ENCODE measurements at regions not wholly inside any gene's neighbourhood (a gene's known extent, or its start where the extent isn't known, plus 50 kb on each side); places are given as distances from the start of the nearest gene placed in this dataset.
"Not testable (repeated sequence)": the region's sequence is repeated elsewhere in the genome, so short reads cannot be mapped to it uniquely, and the experiment has no call there.

DNA sequence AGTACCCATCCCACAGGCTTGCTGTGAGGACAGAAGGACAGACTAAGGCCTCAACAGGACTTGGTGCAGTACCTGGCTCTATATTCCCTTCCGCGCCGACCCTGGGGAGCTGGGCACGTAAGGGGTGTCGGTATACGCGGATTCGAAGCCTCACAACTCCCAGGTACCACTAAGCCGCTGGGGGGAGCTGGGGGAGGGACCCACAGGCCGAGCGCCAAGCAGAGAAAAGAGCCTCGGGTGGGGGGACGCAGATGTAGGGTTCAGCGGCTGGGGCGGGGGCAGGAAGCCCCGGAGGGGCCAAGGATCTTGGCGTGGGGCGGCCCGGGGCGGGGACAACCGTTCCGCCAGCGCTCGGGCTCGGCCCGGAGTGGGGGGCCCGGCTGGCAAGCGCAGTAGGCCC lies 126.4 kb upstream of the ZNF746 start:
- under 1% methylated on average over 28 of the region's 28 CpGs for WGBS
- DNase-seq (ENCODE audit: low spot score), result peak; percentile 54
- Histone ChIP-seq H3K9me3 (ENCODE audit: control insufficient read depth in 4 of 4, low read length in 3 of 4) (no peaks in the 10 kb centered on the region), H3K27ac (ENCODE audit: low read depth in 1 of 2, low read length in 2 of 2) (peak overlapping the region; percentile 69 to 77), H3K27me3 (ENCODE audit: control insufficient read depth in 4 of 4, insufficient read depth in 4 of 4, low read length in 3 of 4) (no peaks in the 10 kb centered on the region), H3K9ac (ENCODE audit: low read depth in 1 of 2, low read length in 2 of 2) (peak overlapping the region; percentile 76 to 90), H3K4me3 (ENCODE audit: low read depth in 1 of 3, low read length in 3 of 3) (peak overlapping the region; percentile 91 to 95 (median 92)), H3K36me3 (ENCODE audit: control insufficient read depth in 4 of 4, insufficient read depth in 3 of 4, low read depth in 1 of 4, low read length in 3 of 4) (peaks cover 4 to 21% (median 20%) of the 10 kb centered on the region in 4 donors), H3K4me1 (ENCODE audit: control insufficient read depth in 4 of 4, insufficient read depth in 4 of 4, low read length in 3 of 4) (peaks cover 0 to 25% (median 16%) of the 10 kb centered on the region in 4 donors)
- TF ChIP-seq GABPA (IDR thresholded peaks at IDR 0.05 in 1 of 2, conservative IDR thresholded peaks at IDR 0.05 in 1 of 2) (no peak), REST (IDR thresholded peaks at IDR 0.05) (no peak), FOXA2 (IDR thresholded peaks at IDR 0.05) (no peak), YY1 (IDR thresholded peaks at IDR 0.05) (no peak)
- TF ChIP-seq, protein P1, sequence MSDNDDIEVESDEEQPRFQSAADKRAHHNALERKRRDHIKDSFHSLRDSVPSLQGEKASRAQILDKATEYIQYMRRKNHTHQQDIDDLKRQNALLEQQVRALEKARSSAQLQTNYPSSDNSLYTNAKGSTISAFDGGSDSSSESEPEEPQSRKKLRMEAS (IDR thresholded peaks at IDR 0.05), result no peak

- Histone ChIP-seq H3K4me1 (ENCODE audit: control insufficient read depth in 4 of 4, insufficient read depth in 4 of 4, low read length in 3 of 4) (peaks cover 0 to 25% (median 16%) of the 10 kb centered on the region in 4 donors), H3K27ac (ENCODE audit: low read depth in 1 of 2, low read length in 2 of 2) (peak overlapping the region; percentile 69 to 77), H3K9ac (ENCODE audit: low read depth in 1 of 2, low read length in 2 of 2) (peak overlapping the region; percentile 76 to 90), H3K36me3 (ENCODE audit: control insufficient read depth in 4 of 4, insufficient read depth in 3 of 4, low read depth in 1 of 4, low read length in 3 of 4) (peaks cover 4 to 26% (median 23%) of the 10 kb centered on the region in 4 donors), H3K4me3 (ENCODE audit: low read depth in 1 of 3, low read length in 3 of 3) (peak overlapping the region; percentile 91 to 95 (median 92))
- H3K27me3 ChIP-seq (ENCODE audit: control insufficient read depth in 4 of 4, insufficient read depth in 4 of 4, low read length in 3 of 4); H3K9me3 ChIP-seq (ENCODE audit: control insufficient read depth in 4 of 4, low read length in 3 of 4): not testable (repeated sequence)
- DNase-seq (ENCODE audit: low spot score), result peak; percentile 48
- 27% methylated on average over 18 of the region's 19 CpGs for WGBS
These were observed 125.8 kb upstream of the ZNF746 start for GRCh38 chr7:149623262-149623997.

- H3K9me3 ChIP-seq (ENCODE audit: control insufficient read depth in 4 of 4, low read length in 3 of 4), result no peaks in the 10 kb centered on the region
- H3K27me3 ChIP-seq (ENCODE audit: control insufficient read depth in 4 of 4, insufficient read depth in 4 of 4, low read length in 3 of 4), result no peaks in the 10 kb centered on the region
- H3K4me1 ChIP-seq (ENCODE audit: control insufficient read depth in 4 of 4, insufficient read depth in 4 of 4, low read length in 3 of 4), result peaks cover 0 to 25% (median 16%) of the 10 kb centered on the region in 4 donors
- 87% methylated on average over 10 of the region's 10 CpGs for WGBS
- no peak overlapping the region for H3K4me3 ChIP-seq (ENCODE audit: low read depth in 1 of 3, low read length in 3 of 3)
- H3K9ac ChIP-seq (ENCODE audit: low read depth in 1 of 2, low read length in 2 of 2), result no peak overlapping the region
- DNase-seq (ENCODE audit: low spot score), result no peak
- no peak overlapping the region for H3K27ac ChIP-seq (ENCODE audit: low read depth in 1 of 2, low read length in 2 of 2)
- no peak for TF ChIP-seq REST (IDR thresholded peaks at IDR 0.05)
- no peak for TF ChIP-seq ATF3 (IDR thresholded peaks at IDR 0.05)
- TF ChIP-seq RXRA (IDR thresholded peaks at IDR 0.05), result no peak
- no peak for TF ChIP-seq SP1 (IDR thresholded peaks at IDR 0.05)
- TF ChIP-seq, protein P1 (IDR thresholded peaks at IDR 0.05), result no peak
- no peak for TF ChIP-seq FOXA2 (IDR thresholded peaks at IDR 0.05)
- TF ChIP-seq, protein P2, sequence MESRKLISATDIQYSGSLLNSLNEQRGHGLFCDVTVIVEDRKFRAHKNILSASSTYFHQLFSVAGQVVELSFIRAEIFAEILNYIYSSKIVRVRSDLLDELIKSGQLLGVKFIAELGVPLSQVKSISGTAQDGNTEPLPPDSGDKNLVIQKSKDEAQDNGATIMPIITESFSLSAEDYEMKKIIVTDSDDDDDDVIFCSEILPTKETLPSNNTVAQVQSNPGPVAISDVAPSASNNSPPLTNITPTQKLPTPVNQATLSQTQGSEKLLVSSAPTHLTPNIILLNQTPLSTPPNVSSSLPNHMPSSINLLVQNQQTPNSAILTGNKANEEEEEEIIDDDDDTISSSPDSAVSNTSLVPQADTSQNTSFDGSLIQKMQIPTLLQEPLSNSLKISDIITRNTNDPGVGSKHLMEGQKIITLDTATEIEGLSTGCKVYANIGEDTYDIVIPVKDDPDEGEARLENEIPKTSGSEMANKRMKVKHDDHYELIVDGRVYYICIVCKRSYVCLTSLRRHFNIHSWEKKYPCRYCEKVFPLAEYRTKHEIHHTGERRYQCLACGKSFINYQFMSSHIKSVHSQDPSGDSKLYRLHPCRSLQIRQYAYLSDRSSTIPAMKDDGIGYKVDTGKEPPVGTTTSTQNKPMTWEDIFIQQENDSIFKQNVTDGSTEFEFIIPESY (IDR thresholded peaks at IDR 0.05), result no peak
- H3K36me3 ChIP-seq (ENCODE audit: control insufficient read depth in 4 of 4, insufficient read depth in 3 of 4, low read depth in 1 of 4, low read length in 3 of 4), result peaks cover 4 to 34% (median 29%) of the 10 kb centered on the region in 4 donors
These were observed 125.0 kb upstream of the ZNF746 start for GRCh38 chr7:149622444-149623210.
